Smooth muscle cell (in vitro differentiated cells): ENCODE measurements at regions not wholly inside any gene's neighbourhood (a gene's known extent, or its start where the extent isn't known, plus 50 kb on each side); places are given as distances from the start of the nearest gene placed in this dataset.
A peak's percentile ranks its signal among the peaks of the same experiment; 100 is the strongest.

ENCODE experiments used
- DNase-seq: peaks from one replicate; lab custom pipeline; 2025; ENCODE audit not compliant: unreplicated experiment; lab: John Stamatoyannopoulos, UW
- H2AFZ ChIP-seq: fragments of 200-600 bp; sonication (generic); 2 replicates; pipeline ENCODE4 v1.6.0; 2016; ENCODE audit warnings: antibody characterized with exemption, low read depth, mild to moderate bottlenecking
- H3F3A ChIP-seq: fragments of 200-600 bp; sonication (generic); 2 replicates; pipeline ENCODE4 v1.6.0; 2017; ENCODE audit warnings: antibody characterized with exemption, low read depth
- H3K27ac ChIP-seq: fragments of 200-600 bp; sonication (generic); 2 replicates; pipeline ENCODE4 v1.5.1; 2016; ENCODE audit warnings: low read depth, mild to moderate bottlenecking
- H3K27me3 ChIP-seq: fragments of 200-600 bp; sonication (generic); 2 replicates; pipeline ENCODE4 v1.6.1; 2016; ENCODE audit warnings: low read depth, mild to moderate bottlenecking
- H3K36me3 ChIP-seq: fragments of 200-600 bp; sonication (generic); 2 replicates; pipeline ENCODE4 v1.5.1; 2016; ENCODE audit warnings: low read depth
- H3K4me1 ChIP-seq: fragments of 200-600 bp; sonication (generic); 2 replicates; pipeline ENCODE4 v1.5.1; 2016; ENCODE audit warnings: low read depth
- H3K4me2 ChIP-seq: fragments of 200-600 bp; sonication (generic); 2 replicates; pipeline ENCODE4 v1.6.0; 2016; ENCODE audit warnings: mild to moderate bottlenecking
- H3K4me3 ChIP-seq: fragments of 200-600 bp; sonication (generic); 2 replicates; pipeline ENCODE4 v1.5.1; 2016; ENCODE audit warnings: mild to moderate bottlenecking
- H3K79me2 ChIP-seq: fragments of 200-600 bp; sonication (generic); 2 replicates; pipeline ENCODE4 v1.6.0; 2016; ENCODE audit warnings: low read depth, mild to moderate bottlenecking
- H3K9ac ChIP-seq: fragments of 200-600 bp; sonication (generic); 2 replicates; pipeline ENCODE4 v1.6.0; 2016; ENCODE audit warnings: low read depth
- H3K9me3 ChIP-seq: fragments of 200-600 bp; sonication (generic); replicated peaks from 2 replicates; pipeline ENCODE4 v1.5.1; 2016; ENCODE audit warnings: low read depth
- H4K20me1 ChIP-seq: fragments of 200-600 bp; sonication (generic); 2 replicates; pipeline ENCODE4 v1.6.0; 2016; ENCODE audit warnings: low read depth
- WGBS: methylation state at CpG from one replicate; pipeline ENCODE4 v1.1.7; 2016; ENCODE audit warnings: low lambda C conversion rate; 5-methylcytosine and 5-hydroxymethylcytosine counted together
- TF ChIP-seq, protein P1 (sequence below): fragments of 200-600 bp; sonication (generic); IDR thresholded peaks from 2 replicates; pipeline ENCODE4 v1.5.1; 2017; ENCODE audit warnings: borderline replicate concordance, mild to moderate bottlenecking, antibody characterized with exemption; ENCODE audit not compliant: insufficient read depth, poor library complexity, severe bottlenecking

DNA sequence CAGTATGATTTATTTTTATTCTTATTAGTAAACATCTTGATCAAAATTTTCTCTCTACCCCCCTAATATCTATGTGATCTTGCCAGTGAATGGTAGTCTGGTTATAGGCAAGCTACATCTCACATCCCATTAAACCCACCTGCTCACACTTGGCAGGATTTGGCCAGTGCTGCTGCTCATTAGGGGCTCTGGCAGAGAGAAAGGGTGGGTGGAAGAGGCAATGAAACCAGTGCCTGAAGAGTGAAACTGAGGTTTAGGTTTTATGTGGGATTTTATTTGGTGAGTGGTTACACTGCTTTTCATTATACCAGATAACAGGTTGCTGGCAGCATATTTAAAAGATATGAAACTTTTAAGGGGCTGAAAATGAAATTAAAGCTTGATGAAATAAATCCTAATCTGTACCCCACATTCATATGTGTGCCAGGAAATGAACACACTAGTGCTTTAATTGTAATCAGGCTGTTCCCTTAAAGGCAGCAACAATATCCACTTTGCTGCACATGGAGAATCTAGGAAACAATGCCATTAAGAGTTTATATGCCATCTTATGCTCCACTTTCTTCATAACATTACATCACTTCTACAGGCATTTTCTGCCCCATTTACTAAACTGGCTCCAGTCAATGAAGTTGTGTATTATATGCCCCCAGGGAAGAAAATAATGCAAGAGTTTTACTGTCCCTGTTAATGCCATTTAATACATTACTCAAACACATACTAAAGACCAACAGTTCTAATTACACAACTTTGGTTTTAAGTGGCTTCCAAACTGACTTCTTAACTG is 688.7 kb downstream of the MECOM start:
- TF ChIP-seq, protein P1, sequence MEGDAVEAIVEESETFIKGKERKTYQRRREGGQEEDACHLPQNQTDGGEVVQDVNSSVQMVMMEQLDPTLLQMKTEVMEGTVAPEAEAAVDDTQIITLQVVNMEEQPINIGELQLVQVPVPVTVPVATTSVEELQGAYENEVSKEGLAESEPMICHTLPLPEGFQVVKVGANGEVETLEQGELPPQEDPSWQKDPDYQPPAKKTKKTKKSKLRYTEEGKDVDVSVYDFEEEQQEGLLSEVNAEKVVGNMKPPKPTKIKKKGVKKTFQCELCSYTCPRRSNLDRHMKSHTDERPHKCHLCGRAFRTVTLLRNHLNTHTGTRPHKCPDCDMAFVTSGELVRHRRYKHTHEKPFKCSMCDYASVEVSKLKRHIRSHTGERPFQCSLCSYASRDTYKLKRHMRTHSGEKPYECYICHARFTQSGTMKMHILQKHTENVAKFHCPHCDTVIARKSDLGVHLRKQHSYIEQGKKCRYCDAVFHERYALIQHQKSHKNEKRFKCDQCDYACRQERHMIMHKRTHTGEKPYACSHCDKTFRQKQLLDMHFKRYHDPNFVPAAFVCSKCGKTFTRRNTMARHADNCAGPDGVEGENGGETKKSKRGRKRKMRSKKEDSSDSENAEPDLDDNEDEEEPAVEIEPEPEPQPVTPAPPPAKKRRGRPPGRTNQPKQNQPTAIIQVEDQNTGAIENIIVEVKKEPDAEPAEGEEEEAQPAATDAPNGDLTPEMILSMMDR, result no peak
- H3K79me2 ChIP-seq, result no peaks in the 10 kb centered on the region

DNA sequence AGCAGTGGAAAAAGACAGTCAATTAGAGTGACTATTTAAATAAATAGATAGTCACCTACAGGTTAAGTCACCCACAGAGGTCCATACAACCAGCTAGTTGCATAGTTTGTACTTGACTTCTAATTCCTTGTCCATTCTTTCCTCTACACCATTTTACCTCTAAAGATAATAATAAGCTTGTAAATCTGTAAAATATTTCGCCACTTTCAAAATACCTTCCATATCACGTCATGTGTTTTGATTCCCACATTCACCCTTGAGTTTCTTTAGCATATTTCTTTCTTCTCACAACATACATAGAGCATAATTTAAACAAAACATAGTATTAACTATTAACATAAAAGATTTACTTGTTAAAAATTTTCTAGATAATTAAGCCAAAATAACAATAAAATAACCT is 689.6 kb downstream of the MECOM start:
- no peaks in the 10 kb centered on the region for H3F3A ChIP-seq
- no peak overlapping the region for H3K27ac ChIP-seq
- H2AFZ ChIP-seq, result no peak overlapping the region
- no peaks in the 10 kb centered on the region for H4K20me1 ChIP-seq
- H3K9me3 ChIP-seq, result no peaks in the 10 kb centered on the region
- no peak overlapping the region for H3K9ac ChIP-seq
- H3K4me1 ChIP-seq, result peaks cover 6% of the 10 kb centered on the region
- no peaks in the 10 kb centered on the region for H3K36me3 ChIP-seq
- TF ChIP-seq, protein P1, result no peak
- no peak overlapping the region for H3K4me3 ChIP-seq
- no peaks in the 10 kb centered on the region for H3K79me2 ChIP-seq
- no peaks in the 10 kb centered on the region for H3K27me3 ChIP-seq
- no peak for DNase-seq
- WGBS, result 89% methylated on average over 2 of the region's 2 CpGs
- no peak overlapping the region for H3K4me2 ChIP-seq

More for the DNA sequence above, 688.7 kb downstream of the MECOM start:
- no peaks in the 10 kb centered on the region for H3F3A ChIP-seq
- H3K36me3 ChIP-seq, result no peaks in the 10 kb centered on the region
- peaks cover 6% of the 10 kb centered on the region for H3K4me1 ChIP-seq
- H3K27ac ChIP-seq, result no peak overlapping the region
- no peaks in the 10 kb centered on the region for H4K20me1 ChIP-seq
- no peak overlapping the region for H3K9ac ChIP-seq
- DNase-seq, result no peak
- H3K4me2 ChIP-seq, result no peak overlapping the region
- H3K4me3 ChIP-seq, result no peak overlapping the region
- H3K9me3 ChIP-seq, result no peaks in the 10 kb centered on the region
- H3K27me3 ChIP-seq, result no peaks in the 10 kb centered on the region
- H2AFZ ChIP-seq, result peak overlapping the region; percentile 27

DNA sequence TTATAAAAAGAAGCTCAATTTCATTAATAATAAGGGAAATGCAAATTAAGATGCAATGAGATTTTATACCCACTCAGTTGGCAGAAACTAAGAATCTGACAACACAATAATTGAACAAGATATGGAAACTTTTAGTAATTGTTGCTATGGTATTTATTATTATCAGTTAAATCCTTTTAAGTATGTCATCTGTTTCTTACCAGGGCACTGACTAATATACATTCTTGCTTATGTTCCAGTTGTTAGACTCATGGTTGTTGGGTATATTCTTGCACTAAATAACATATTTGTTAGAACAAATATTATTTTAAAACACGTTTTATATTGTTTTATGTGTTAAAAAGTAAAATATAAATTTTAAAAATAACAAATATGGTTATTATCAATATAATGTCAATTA is 690.3 kb downstream of the MECOM start:
- WGBS, result 98% methylated on average over 1 of the region's 1 CpG
- Histone ChIP-seq H3K79me2 (no peaks in the 10 kb centered on the region), H3K4me1 (peaks cover 6% of the 10 kb centered on the region), H3K36me3 (no peaks in the 10 kb centered on the region), H3K9me3 (no peaks in the 10 kb centered on the region), H3F3A (no peaks in the 10 kb centered on the region), H3K9ac (no peak overlapping the region), H3K27me3 (no peaks in the 10 kb centered on the region), H3K4me3 (no peak overlapping the region), H3K4me2 (no peak overlapping the region), H4K20me1 (no peaks in the 10 kb centered on the region), H2AFZ (no peak overlapping the region), H3K27ac (no peak overlapping the region)
- TF ChIP-seq, protein P1, result no peak
- DNase-seq, result no peak

DNA sequence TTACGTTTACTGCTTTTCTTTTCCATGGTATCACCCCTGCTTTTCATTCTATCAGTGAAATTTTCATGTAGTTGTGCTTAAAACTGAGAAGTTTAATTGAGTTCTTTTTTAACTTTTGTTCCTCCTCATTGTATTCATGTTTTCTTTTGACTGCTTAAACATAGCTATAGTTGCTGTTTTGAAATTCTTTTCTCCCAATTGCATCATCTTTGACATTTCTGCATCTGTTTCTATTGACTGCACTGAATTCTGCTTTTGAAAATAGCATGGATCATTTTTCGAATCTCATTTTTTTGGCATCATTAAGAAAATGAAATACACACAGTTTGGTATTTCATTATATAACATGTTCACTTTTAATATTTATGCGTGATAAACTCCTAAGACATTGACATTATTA is 694.9 kb downstream of the MECOM start:
- Histone ChIP-seq H3K9ac (no peak overlapping the region), H3F3A (no peaks in the 10 kb centered on the region), H3K27me3 (no peaks in the 10 kb centered on the region), H4K20me1 (no peaks in the 10 kb centered on the region), H3K4me1 (no peaks in the 10 kb centered on the region), H2AFZ (peak overlapping the region; percentile 65), H3K79me2 (no peaks in the 10 kb centered on the region), H3K27ac (no peak overlapping the region), H3K4me2 (no peak overlapping the region), H3K9me3 (no peaks in the 10 kb centered on the region), H3K4me3 (no peak overlapping the region), H3K36me3 (no peaks in the 10 kb centered on the region)
- no peak for DNase-seq
- 95% methylated on average over 3 of the region's 3 CpGs for WGBS
- TF ChIP-seq, protein P1, result no peak
